Left kidney (tissue), 1 donor: ENCODE measurements at regions not wholly inside any gene's neighbourhood (a gene's known extent, or its start where the extent isn't known, plus 50 kb on each side); places are given as distances from the start of the nearest gene placed in this dataset.

Experiments
- DNase-seq: peaks from one replicate; pipeline ENCODE4 v3.0.0-alpha.2; 2013

GRCh38 chr16:35651841-35652240, 2192.4 kb downstream of the TP53TG3F start:
- no peak for DNase-seq

DNA sequence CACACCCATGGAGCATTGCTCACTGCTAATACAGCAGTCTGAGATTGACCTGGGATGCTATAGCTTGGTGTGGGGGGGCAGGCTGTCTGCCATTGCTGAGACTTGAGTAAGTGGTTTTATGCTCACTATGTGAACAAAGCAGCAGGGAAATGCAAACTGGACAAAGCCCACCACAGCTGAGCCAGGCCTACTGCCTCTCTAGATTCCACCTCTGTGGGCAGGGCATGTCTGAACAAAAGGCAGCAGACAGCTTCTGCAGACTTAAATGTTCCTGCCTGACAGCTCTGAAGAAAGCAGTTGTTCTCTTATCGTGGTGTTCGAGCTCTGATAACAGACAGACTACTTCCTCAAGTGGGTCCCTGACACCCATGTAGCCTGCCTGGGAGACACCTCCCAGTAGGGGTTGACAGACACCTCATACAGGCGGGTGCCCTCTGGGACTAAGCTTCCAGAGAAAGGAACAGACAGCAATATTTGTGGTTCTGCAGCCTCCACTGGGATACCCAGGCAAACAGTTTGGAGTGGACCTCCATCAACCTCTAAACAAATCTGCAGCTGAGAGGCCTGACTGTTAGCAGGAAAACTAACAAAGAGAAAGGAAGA, 2204.8 kb downstream of the TP53TG3F start:
- DNase-seq, result no peak

DNA sequence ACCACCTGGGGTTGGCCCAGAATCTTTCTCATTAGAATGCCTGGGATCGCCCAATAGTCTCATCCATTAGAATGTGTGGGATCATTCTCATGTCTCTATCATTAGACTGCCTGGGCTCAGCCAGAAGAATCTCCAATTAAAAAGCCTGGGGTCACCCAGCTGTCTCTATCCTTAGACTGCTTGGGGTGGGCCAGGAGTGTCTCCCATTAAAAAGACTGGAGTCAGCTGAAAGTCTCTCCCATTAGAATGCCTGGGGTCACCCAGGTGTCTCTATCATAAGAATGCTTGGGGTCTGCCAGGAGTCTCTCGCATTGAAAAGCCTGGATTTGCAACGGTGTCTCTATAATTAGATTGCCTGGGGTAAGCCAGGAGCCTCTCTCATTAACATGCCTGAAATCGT, 2225.7 kb downstream of the TP53TG3F start:
- no peak for DNase-seq

- DNase-seq, result no peak
These were observed 2227.2 kb downstream of the TP53TG3F start for GRCh38 chr16:35686595-35686994.

- DNase-seq, result no peak
These were observed 2227.7 kb downstream of the TP53TG3F start for GRCh38 chr16:35687071-35687470.

GRCh38 chr16:35687781-35688180, 2228.4 kb downstream of the TP53TG3F start:
- no peak for DNase-seq

GRCh38 chr16:35689764-35690163, 2230.4 kb downstream of the TP53TG3F start:
- no peak for DNase-seq

DNA sequence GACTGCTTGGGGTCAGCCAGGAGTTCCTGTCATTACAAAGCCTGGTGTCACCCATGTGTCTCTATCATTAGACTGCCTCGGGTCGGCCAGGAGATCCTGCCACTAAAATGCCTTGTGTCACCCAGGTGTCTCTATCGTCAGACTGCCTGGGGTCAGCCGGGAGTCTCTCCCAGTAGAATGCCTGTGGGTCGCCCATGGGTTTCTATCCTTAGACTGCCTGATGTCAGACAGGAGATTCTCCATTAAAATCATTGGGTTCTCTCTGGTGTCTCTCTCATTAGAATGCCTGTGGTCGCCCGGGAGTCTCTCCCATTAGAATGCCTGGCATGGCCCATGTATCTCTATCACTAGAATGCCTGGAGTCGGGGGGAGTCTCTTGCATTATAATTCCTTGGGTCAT, 2231.0 kb downstream of the TP53TG3F start:
- DNase-seq, result no peak

GRCh38 chr16:35691057-35691456, 2231.6 kb downstream of the TP53TG3F start:
- DNase-seq, result no peak

DNA sequence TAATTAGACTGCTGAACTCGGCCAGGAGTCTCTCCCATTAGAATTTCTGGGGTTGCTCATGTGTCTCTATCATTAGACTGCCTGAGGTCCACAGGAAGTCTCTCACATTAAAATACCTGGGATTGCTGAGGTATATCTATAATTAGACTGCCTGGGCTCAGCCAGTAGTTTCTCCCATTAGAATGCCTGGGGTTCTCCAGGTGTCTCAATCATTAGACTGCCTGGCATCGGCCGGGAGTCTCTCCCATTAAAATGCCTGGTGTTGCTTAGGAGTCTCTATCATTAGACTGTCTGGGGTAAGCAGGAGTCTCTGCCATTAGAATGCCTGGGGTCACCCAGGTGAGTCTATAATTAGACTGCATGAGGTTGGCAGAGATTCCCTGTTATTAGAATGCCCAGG, 2233.4 kb downstream of the TP53TG3F start:
- DNase-seq, result no peak

- no peak for DNase-seq
These were observed 2247.5 kb downstream of the TP53TG3F start for GRCh38 chr16:35706901-35707300.

DNA sequence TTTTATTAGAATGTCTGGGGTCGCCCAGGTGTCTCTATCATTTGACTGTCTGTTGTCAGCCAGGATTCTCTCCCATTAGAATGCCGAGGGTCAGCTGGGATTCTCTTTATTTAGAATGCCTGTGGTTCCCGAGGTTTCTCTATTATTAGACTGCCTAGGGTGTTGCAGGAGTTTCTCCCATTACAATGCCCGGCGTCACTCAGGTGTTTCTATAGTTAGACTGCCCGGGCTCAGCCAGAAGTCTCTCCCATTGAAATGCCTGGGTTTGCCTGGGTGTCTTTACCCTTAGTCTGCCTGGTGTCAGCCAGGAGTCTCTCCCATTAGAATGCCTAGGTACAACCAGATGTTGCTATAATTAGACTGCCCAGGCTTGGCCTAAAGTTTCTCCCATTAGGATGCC, 2252.0 kb downstream of the TP53TG3F start:
- no peak for DNase-seq

GRCh38 chr16:35711958-35712357, 2252.5 kb downstream of the TP53TG3F start:
- no peak for DNase-seq

DNA sequence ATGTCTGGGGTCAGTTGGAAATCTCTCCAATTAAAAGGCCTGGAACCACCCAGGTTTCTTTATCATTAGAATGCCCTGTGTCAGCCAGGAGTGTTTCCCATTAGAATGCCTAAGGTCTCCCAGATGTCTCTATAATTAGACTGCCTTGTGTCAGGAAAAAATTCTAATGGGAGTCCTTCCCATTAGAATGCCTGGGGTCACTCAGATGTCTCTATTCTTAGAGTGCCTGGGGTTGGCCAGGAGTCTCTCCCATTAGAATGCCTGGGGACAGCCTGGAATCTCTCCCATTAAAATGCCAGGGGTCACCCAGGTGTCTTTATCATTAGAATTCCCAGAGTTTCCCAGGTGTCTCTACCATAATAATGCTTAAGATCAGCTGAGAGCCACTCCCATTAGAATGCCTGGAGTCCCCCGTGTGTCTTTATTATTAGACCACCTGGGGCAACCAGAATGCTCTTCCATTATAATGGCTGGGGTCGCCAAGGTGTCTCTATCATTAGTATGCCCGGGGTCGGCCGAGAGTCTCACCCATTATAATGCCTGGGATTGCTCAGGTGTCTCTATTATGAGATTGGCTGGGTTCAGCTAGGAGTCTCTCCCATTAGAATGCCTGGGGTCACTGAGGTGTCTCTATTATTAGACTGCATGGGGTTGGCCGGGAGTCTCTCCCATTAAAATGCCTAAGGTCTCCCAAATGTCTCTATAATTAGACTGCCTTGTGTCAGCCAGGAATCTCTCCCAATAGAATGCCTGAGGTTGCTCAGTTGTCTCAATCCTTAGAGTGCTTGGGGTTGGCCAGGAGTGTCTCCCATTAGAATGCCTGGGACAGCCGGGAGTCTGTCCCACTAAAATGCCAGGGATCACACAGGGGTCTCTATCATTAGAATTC, 2254.6 kb downstream of the TP53TG3F start:
- DNase-seq, result no peak

- no peak for DNase-seq
These were observed 2255.3 kb downstream of the TP53TG3F start for GRCh38 chr16:35714665-35715064.

DNA sequence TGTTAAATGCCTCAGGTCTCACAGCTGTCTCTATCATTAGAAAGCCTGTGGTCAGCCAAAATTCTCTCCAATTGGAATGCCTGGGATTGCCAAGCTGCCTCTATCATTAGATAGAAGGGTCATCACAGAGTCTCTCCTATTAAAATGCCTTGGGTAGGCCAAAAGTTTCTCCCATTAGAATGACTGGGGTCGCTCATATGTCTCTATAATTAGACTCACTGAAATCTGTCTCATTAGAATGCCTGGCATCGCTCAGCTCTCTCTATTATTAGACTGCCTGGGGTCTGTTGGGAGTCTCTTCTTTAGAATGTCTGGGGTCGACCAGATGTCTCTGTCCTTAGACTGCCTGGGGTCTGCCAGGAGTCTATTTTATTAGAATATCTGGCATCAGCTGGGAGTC, 2265.1 kb downstream of the TP53TG3F start:
- no peak for DNase-seq

DNA sequence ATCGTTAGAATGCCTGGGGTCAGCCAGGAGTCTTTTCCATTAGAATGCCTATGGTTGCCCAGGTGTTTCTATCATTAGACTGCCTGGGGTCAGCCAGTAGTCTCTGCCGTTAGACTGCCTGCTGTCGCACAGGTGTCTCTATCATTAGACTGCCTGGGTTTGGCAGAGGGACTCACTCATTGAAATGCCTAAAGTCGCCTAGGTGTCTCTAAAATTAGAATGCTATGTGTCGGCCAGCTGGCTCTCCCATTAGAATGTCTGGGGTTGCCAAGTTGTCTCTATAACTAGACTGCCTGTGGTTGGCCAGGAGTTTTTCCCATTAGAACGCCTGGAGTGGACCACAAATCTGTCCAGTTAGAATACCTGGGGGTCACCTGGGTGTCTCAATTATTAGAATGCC, 2266.5 kb downstream of the TP53TG3F start:
- DNase-seq, result no peak

DNA sequence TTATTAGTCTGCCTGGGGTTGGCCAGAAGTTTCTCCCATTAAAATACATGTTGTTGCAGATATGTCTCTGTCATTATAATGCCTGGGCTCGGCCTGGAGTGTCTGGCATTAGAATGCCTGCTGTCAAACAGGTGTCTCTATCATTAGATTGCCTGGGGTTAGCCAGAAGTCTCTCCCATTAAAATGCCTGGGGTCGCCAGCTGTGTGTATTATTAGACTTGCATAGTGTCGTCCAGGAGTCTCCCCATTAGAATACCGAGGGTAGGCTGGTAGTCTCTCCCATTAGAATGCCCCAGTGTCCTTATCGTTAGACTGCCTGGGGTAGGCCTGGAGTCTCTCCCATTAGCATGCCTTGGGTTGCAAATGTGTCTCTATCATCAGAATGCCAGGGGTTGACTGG, 2270.8 kb downstream of the TP53TG3F start:
- DNase-seq, result no peak

- DNase-seq, result no peak
These were observed 2272.1 kb downstream of the TP53TG3F start for GRCh38 chr16:35731341-35732040.

- DNase-seq, result no peak
These were observed 2272.8 kb downstream of the TP53TG3F start for GRCh38 chr16:35732046-35732810.

DNA sequence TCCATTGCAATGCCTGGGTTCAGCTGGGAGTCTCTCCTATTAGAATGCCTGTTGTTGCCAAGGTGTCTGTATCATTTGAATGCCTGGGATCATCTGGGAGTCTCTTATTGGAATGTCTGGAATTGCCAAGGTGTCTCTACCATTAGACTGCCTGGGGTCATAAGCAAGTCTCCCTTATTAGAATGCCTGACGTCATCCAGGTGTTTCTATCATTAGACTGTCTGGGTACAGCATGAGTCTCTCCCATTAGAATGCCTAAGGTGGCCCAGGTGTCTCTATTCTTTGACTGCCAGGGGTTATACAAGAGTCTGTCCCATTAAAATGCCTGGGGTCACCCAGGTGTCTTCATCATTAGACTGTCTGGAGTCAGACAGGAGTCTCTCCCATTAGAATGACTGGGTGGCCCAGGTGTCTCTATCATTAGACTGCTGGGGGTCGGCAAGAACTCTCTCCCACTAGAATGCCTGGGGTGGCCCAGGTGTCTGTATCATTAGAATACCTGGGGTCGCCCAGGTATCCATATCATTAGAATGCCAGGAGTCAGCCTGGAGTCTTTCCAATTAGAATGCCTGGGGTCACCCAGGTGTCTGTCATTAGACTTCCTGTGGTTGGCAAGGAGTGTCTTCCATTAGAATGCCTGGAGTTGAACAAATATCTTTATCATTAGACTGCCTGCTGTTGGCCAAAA, 2274.0 kb downstream of the TP53TG3F start:
- DNase-seq, result no peak
